A549 (cell line): ENCODE measurements at regions not wholly inside any gene's neighbourhood (a gene's known extent, or its start where the extent isn't known, plus 50 kb on each side); places are given as distances from the start of the nearest gene placed in this dataset.

Experiments used
- ATAC-seq, 2 experiments: fragments of 200-7000 bp in 1 of 2; fragments of >200 bp in 1 of 2; cut with Nextera tagmentation in 1 of 2; cut with Tn5 transposase in 1 of 2; 3 replicates each; pipeline versions ENCODE4 v1.8.0 to v1.9.1; 2018 to 2020; ENCODE audit warnings: mild to moderate bottlenecking in 1 of 2, moderate library complexity in 1 of 2
- CTCF ChIA-PET: fragments of 300-600 bp; sonication (Branson Sonifier 250); formaldehyde crosslinking; extraction: SDS; loops from one replicate; lab custom pipeline; 2021; ENCODE audit warnings: antibody characterized with exemption, inconsistent platforms; lab: Yijun Ruan, JAX
- POLR2A ChIA-PET: fragments of 350-600 bp; formaldehyde crosslinking; extraction: SDS; loops from one replicate; lab custom pipeline; 2021; ENCODE audit warnings: antibody characterized with exemption, inconsistent platforms; lab: Yijun Ruan, JAX
- DNase-seq, 2 experiments: peaks; one replicate each; pipeline versions ENCODE4 v3.0.0 to v3.0.0-alpha.2; 2011 to 2016; ENCODE audit warnings: low read depth in 1 of 2, low spot score in 1 of 2
- FAIRE-seq: peaks from 2 replicates; lab custom pipeline; 2011; peaks lifted over from hg19 to GRCh38; lab: Jason Lieb, UNC
- H3K27ac ChIP-seq, 2 experiments: fragments of >200 bp; sonication (Bioruptor Twin); formaldehyde crosslinking; 3 replicates each; pipeline ENCODE4 v1.5.1; 2016 to 2017
- H3K4me1 ChIP-seq: fragments of >200 bp; sonication (Bioruptor Twin); formaldehyde crosslinking; 3 replicates; pipeline ENCODE4 v1.6.1; 2016
- H3K4me2 ChIP-seq: fragments of >200 bp; sonication (Bioruptor Twin); formaldehyde crosslinking; 3 replicates; pipeline ENCODE4 v1.6.1; 2016
- H3K4me3 ChIP-seq: fragments of >200 bp; sonication (Bioruptor Twin); formaldehyde crosslinking; 3 replicates; pipeline ENCODE4 v1.5.1; 2016
- H3K9me3 ChIP-seq: fragments of >200 bp; sonication (Bioruptor Twin); formaldehyde crosslinking; 3 replicates; pipeline ENCODE4 v1.6.1; 2016
- BHLHE40 ChIP-seq: IDR thresholded peaks from 2 replicates; pipeline ENCODE4 v1.6.1; 2012; ENCODE audit warnings: low read depth, low read length, inconsistent platforms
- CBX2 ChIP-seq: fragments of 200-600 bp; sonication (generic); IDR thresholded peaks from 2 replicates; pipeline ENCODE4 v1.6.1; 2016; ENCODE audit warnings: low read depth, mild to moderate bottlenecking, borderline replicate concordance
- CEBPB ChIP-seq, 2 experiments: fragments of >200 bp in 1 of 2; sonication (Bioruptor Twin) in 1 of 2; formaldehyde crosslinking in 1 of 2; IDR thresholded peaks; 2 replicates each; pipeline ENCODE4 v1.6.1; 2012 to 2016
- CHD4 ChIP-seq: fragments of 200-600 bp; sonication (generic); IDR thresholded peaks from 2 replicates; pipeline ENCODE4 v1.6.1; 2016; ENCODE audit warnings: antibody characterized with exemption, mild to moderate bottlenecking, borderline replicate concordance
- EHF ChIP-seq: fragments of 250-450 bp; sonication (Bioruptor Pico); IDR thresholded peaks from 2 replicates; pipeline ENCODE4 v1.5.0; 2020; ENCODE audit warnings: mild to moderate bottlenecking
- ESRRA ChIP-seq: fragments of 150-350 bp; IDR thresholded peaks from 2 replicates; pipeline ENCODE4 v1.6.1; 2014; ENCODE audit warnings: mild to moderate bottlenecking, low read length, borderline replicate concordance
- FOSB ChIP-seq: fragments of 250-450 bp; sonication (Bioruptor Pico); IDR thresholded peaks from 2 replicates; pipeline ENCODE4 v1.5.0; 2020; ENCODE audit warnings: mild to moderate bottlenecking, moderate library complexity
- FOXS1 ChIP-seq: fragments of 250-450 bp; sonication (Bioruptor Pico); IDR thresholded peaks from 2 replicates; pipeline ENCODE4 v1.5.0; 2020; ENCODE audit warnings: mild to moderate bottlenecking, moderate library complexity
- GATA3 ChIP-seq: IDR thresholded peaks from 2 replicates; pipeline ENCODE4 v1.6.1; 2012; ENCODE audit warnings: borderline replicate concordance
- HDAC2 ChIP-seq: fragments of 200-600 bp; sonication (generic); IDR thresholded peaks from 2 replicates; pipeline ENCODE4 v1.6.1; 2016
- HMGXB4 ChIP-seq: fragments of 250-450 bp; sonication (Bioruptor Pico); IDR thresholded peaks from 2 replicates; pipeline ENCODE4 v1.5.0; 2021; ENCODE audit warnings: mild to moderate bottlenecking, moderate library complexity, borderline replicate concordance
- HOXA7 ChIP-seq: fragments of 250-450 bp; sonication (Bioruptor Pico); IDR thresholded peaks from 2 replicates; pipeline ENCODE4 v1.5.0; 2020; ENCODE audit warnings: mild to moderate bottlenecking, moderate library complexity
- HOXB13 ChIP-seq: fragments of 250-450 bp; sonication (Bioruptor Pico); IDR thresholded peaks from 2 replicates; pipeline ENCODE4 v1.5.0; 2020; ENCODE audit warnings: low read depth, mild to moderate bottlenecking, moderate library complexity
- HOXB5 ChIP-seq: fragments of 250-450 bp; sonication (Bioruptor Pico); IDR thresholded peaks from 2 replicates; pipeline ENCODE4 v1.5.0; 2020; ENCODE audit warnings: mild to moderate bottlenecking, moderate library complexity
- MAFK ChIP-seq: fragments of 450-650 bp; IDR thresholded peaks from 2 replicates; pipeline ENCODE4 v1.6.1; 2014; ENCODE audit not compliant: partially characterized antibody
- MAZ ChIP-seq: fragments of 150-350 bp; IDR thresholded peaks from 2 replicates; pipeline ENCODE4 v1.6.1; 2014; ENCODE audit warnings: antibody characterized with exemption, low read depth, low read length, borderline replicate concordance
- MYC ChIP-seq: IDR thresholded peaks from 2 replicates; pipeline ENCODE4 v1.6.1; 2012; ENCODE audit warnings: mild to moderate bottlenecking, inconsistent platforms, low read length, improper control_type of control experiment, borderline replicate concordance
- NR3C1 ChIP-seq: fragments of >200 bp; sonication (Bioruptor Twin); formaldehyde crosslinking; IDR thresholded peaks from 3 replicates; pipeline ENCODE4 v1.6.1; 2017
- POLR2A ChIP-seq: IDR thresholded peaks from 2 replicates; pipeline ENCODE4 v1.6.1; 2012; ENCODE audit warnings: mild to moderate bottlenecking, low read length
- RARB ChIP-seq: fragments of 250-450 bp; sonication (Bioruptor Pico); IDR thresholded peaks from 2 replicates; pipeline ENCODE4 v1.8.0; 2021; ENCODE audit warnings: mild to moderate bottlenecking, moderate library complexity
- RCOR1 ChIP-seq: fragments of 150-350 bp; IDR thresholded peaks from 2 replicates; pipeline ENCODE4 v1.6.1; 2014; ENCODE audit warnings: antibody characterized with exemption, low read length, low read depth
- REST ChIP-seq: fragments of 200-600 bp; sonication (generic); IDR thresholded peaks from 2 replicates; pipeline ENCODE4 v1.6.1; 2016; ENCODE audit warnings: antibody characterized with exemption, mild to moderate bottlenecking, moderate library complexity
- SREBF2 ChIP-seq: fragments of 450-650 bp; IDR thresholded peaks from 2 replicates; pipeline ENCODE4 v1.6.1; 2014; ENCODE audit warnings: mild to moderate bottlenecking, moderate library complexity
- TFCP2L1 ChIP-seq: fragments of 250-450 bp; sonication (Bioruptor Pico); IDR thresholded peaks from 2 replicates; pipeline ENCODE4 v1.5.0; 2021; ENCODE audit warnings: mild to moderate bottlenecking
- ZFP36 ChIP-seq: fragments of 450-650 bp; IDR thresholded peaks from 2 replicates; pipeline ENCODE4 v1.6.1; 2014; ENCODE audit warnings: borderline replicate concordance; ENCODE audit not compliant: partially characterized antibody
- ZNF302 ChIP-seq: fragments of 250-450 bp; sonication (Bioruptor Pico); IDR thresholded peaks from 2 replicates; pipeline ENCODE4 v1.9.0; 2021; ENCODE audit warnings: inconsistent platforms, mild to moderate bottlenecking, moderate library complexity
- WGBS: methylation state at CpG from one replicate; pipeline ENCODE4 v1.1.6; 2017; ENCODE audit errors: missing lambda C conversion rate; 5-methylcytosine and 5-hydroxymethylcytosine counted together
- TF ChIP-seq, protein P1 (sequence below): IDR thresholded peaks from 2 replicates; pipeline ENCODE4 v1.6.1; 2012
- TF ChIP-seq, protein P2 (sequence below): fragments of 250-450 bp; sonication (Bioruptor Pico); IDR thresholded peaks from 2 replicates; pipeline ENCODE4 v1.5.0; 2020; ENCODE audit warnings: low read depth, mild to moderate bottlenecking, moderate library complexity

DNA sequence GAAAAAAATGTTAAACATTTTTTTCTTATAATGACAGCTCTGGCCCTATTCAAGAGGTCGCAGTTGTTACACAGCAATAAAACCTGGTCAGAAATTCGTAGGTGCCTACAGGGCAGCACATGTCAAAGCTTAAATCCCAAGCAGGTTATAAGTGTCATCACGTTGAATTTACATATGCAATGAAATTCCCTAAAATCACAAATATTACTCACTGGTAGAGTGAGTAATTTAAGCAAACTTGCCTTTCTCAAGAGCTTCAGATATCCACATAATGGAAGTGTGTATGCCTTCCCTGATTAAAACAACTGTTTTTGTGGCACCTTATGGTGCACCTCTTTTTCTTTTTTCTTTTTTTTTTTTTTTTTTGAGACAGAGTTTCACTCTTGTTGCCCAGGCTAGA lies 90.7 kb upstream of the FNDC3B start:
- ChIA-PET CTCF (no interaction called here), POLR2A (no interaction called here)
- Histone ChIP-seq H3K4me3 (no peak overlapping the region), H3K4me2 (no peak overlapping the region), H3K4me1 (peaks cover 64% of the 10 kb centered on the region), H3K9me3 (no peaks in the 10 kb centered on the region), H3K27ac (no peak overlapping the region)
- WGBS: 62% methylated on average over 3 of the region's 3 CpGs
- no peak for FAIRE-seq
- ATAC-seq: no peak
- DNase-seq: no peak
- no peak for TF ChIP-seq RARB (CRISPR knock-in tag)
- no peak for TF ChIP-seq MAFK
- TF ChIP-seq TFCP2L1: no peak
- TF ChIP-seq, protein P1, sequence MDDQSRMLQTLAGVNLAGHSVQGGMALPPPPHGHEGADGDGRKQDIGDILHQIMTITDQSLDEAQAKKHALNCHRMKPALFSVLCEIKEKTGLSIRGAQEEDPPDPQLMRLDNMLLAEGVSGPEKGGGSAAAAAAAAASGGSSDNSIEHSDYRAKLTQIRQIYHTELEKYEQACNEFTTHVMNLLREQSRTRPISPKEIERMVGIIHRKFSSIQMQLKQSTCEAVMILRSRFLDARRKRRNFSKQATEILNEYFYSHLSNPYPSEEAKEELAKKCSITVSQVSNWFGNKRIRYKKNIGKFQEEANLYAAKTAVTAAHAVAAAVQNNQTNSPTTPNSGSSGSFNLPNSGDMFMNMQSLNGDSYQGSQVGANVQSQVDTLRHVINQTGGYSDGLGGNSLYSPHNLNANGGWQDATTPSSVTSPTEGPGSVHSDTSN: no peak
- no peak for TF ChIP-seq SREBF2
- no peak for TF ChIP-seq HMGXB4
- no peak for TF ChIP-seq FOSB
- no peak for TF ChIP-seq HOXA7
- TF ChIP-seq ZFP36: no peak
- no peak for TF ChIP-seq ZNF302 (CRISPR knock-in tag)
- no peak for TF ChIP-seq RCOR1

GRCh38 chr3:171949554-171949953 lies 89.8 kb upstream of the FNDC3B start:
- no peak overlapping the region for H3K4me3 ChIP-seq
- ChIA-PET POLR2A (no interaction called here), CTCF (interaction anchor here (0.6 kb wide), 1 partner anchor 9 kb away, joined by 3 read pairs; no protein-coding TSS in a partner anchor)
- peaks cover 64% of the 10 kb centered on the region for H3K4me1 ChIP-seq
- no peaks in the 10 kb centered on the region for H3K9me3 ChIP-seq
- TF ChIP-seq REST (no peak), GATA3 (no peak), CBX2 (no peak), BHLHE40 (no peak), CEBPB (IDR thresholded peaks at IDR 0.05) (no peak), HDAC2 (no peak)
- peak overlapping the region; percentile 48 for H3K4me2 ChIP-seq
- H3K27ac ChIP-seq: peak overlapping the region in 1 of 2 experiments; percentile 49; a peak in 2 of 6 replicates
- WGBS: 25% methylated on average over 1 of the region's 1 CpG
- FAIRE-seq: no peak
- no peak for ATAC-seq
- no peak for DNase-seq

- FAIRE-seq: no peak
- peak in 1 of 2 experiments; percentile 41 for DNase-seq
- ChIA-PET POLR2A (no interaction called here), CTCF (no interaction called here)
- Histone ChIP-seq H3K4me2 (peak overlapping the region; percentile 48), H3K27ac (peak overlapping the region; percentile 6 to 55; a peak in 3 of 6 replicates), H3K4me3 (no peak overlapping the region), H3K4me1 (peaks cover 64% of the 10 kb centered on the region), H3K9me3 (no peaks in the 10 kb centered on the region)
- ATAC-seq: peak; percentile 66 to 68; a peak in 4 of 6 replicates
- WGBS: 8% methylated on average over 1 of the region's 1 CpG
- TF ChIP-seq NR3C1 (no peak), HOXB13 (CRISPR knock-in tag) (no peak), MAZ (no peak), FOXS1 (no peak), ZFP36 (no peak), HOXB5 (CRISPR knock-in tag) (no peak), CHD4 (no peak), MYC (no peak), POLR2A (no peak), TFCP2L1 (no peak), EHF (CRISPR knock-in tag) (no peak), ESRRA (no peak), FOSB (no peak)
- TF ChIP-seq, protein P2, sequence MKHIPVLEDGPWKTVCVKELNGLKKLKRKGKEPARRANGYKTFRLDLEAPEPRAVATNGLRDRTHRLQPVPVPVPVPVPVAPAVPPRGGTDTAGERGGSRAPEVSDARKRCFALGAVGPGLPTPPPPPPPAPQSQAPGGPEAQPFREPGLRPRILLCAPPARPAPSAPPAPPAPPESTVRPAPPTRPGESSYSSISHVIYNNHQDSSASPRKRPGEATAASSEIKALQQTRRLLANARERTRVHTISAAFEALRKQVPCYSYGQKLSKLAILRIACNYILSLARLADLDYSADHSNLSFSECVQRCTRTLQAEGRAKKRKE (CRISPR knock-in tag): no peak
- TF ChIP-seq, protein P1: no peak
Observed at GRCh38 chr3:171950373-171950772, 89.0 kb upstream of the FNDC3B start.
